Upper lobe of left lung (tissue), 4 donors: ENCODE measurements at regions not wholly inside any gene's neighbourhood (a gene's known extent, or its start where the extent isn't known, plus 50 kb on each side); places are given as distances from the start of the nearest gene placed in this dataset.

ENCODE experiments used
- EP300 ChIP-seq, 4 donors: sonication (generic); formaldehyde crosslinking; IDR thresholded peaks; one replicate each; pipeline ENCODE4 v1.5.1; 2017; ENCODE audit warnings: antibody characterized with exemption in 4 of 4, control low read depth in 2 of 4
- POLR2AphosphoS5 ChIP-seq, 2 donors: sonication (generic); formaldehyde crosslinking; IDR thresholded peaks; one replicate each; pipeline ENCODE4 v1.5.1; 2017; ENCODE audit warnings: antibody characterized with exemption in 2 of 2
- TF ChIP-seq, protein P1 (sequence below), 6 experiments: fragments of 450-650 bp in 4 of 6; fragments of 200-600 bp in 2 of 6; sonication (generic) in 2 of 6; IDR thresholded peaks; one replicate each; pipeline ENCODE4 v1.5.1; 2016 to 2019; ENCODE audit warnings: antibody characterized with exemption in 6 of 6

DNA sequence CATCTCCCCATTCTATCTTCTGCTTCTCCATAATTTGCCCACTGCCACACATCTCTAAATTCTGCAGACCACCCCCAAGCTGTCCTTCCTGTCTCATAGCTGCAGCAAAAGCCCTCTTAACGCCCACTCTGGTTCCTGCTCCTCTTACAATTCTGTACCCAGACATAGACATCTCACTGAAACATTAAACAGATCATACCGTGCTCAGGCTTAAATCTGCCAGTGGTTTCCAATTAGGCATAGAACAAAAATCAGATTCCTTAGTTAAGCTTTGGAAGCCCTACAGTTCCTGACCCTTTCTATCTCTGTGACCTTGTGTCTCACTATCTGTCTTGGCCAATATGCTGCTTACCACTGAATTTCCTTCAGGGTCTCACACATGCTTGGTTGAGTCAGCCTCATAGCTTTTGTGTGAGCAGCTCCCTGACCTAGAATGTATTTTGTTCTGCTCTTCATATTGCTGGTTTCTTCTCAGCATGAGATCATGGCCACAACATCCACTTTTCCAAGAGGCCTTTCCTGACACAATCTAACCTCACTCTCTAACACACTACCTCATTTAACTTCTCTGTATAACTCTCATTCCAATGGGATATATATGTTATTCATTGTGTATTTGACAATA is 749.7 kb downstream of the MAFB start:
- TF ChIP-seq, protein P1, sequence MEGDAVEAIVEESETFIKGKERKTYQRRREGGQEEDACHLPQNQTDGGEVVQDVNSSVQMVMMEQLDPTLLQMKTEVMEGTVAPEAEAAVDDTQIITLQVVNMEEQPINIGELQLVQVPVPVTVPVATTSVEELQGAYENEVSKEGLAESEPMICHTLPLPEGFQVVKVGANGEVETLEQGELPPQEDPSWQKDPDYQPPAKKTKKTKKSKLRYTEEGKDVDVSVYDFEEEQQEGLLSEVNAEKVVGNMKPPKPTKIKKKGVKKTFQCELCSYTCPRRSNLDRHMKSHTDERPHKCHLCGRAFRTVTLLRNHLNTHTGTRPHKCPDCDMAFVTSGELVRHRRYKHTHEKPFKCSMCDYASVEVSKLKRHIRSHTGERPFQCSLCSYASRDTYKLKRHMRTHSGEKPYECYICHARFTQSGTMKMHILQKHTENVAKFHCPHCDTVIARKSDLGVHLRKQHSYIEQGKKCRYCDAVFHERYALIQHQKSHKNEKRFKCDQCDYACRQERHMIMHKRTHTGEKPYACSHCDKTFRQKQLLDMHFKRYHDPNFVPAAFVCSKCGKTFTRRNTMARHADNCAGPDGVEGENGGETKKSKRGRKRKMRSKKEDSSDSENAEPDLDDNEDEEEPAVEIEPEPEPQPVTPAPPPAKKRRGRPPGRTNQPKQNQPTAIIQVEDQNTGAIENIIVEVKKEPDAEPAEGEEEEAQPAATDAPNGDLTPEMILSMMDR (IDR thresholded peaks at IDR 0.05): no peak
- TF ChIP-seq POLR2AphosphoS5 (IDR thresholded peaks at IDR 0.05) (no peak), EP300 (IDR thresholded peaks at IDR 0.05) (no peak)
